SH-SY5Y (cell line): ENCODE measurements at regions not wholly inside any gene's neighbourhood (a gene's known extent, or its start where the extent isn't known, plus 50 kb on each side); places are given as distances from the start of the nearest gene placed in this dataset.

Experiments
- GATA2 ChIP-seq: IDR thresholded peaks from 2 replicates; pipeline ENCODE4 v1.6.1; 2011; ENCODE audit warnings: mild to moderate bottlenecking, low read depth, low read length
- GATA3 ChIP-seq: IDR thresholded peaks from 2 replicates; pipeline ENCODE4 v1.6.1; 2011; ENCODE audit warnings: low read depth, mild to moderate bottlenecking, low read length, moderate library complexity

DNA sequence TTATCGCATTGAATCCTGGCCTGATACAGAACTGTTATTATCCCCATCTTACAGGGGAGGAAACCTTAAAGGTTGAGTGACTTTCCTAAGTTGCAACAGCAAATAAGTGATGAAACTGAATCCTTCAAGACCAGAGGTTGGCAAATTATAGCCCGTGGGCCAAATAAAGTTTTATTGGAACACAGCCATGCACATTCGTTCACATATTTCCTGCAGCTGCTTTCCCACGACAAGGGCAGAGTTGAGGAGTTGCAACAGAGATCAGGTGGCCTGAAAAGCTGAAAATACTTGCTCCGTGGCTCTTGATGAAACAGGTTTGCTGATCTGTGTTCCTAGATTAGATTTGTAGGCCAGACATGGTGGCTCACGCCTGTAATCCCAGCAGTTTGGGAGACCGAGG is 126.7 kb downstream of the PHETA1 start:
- TF ChIP-seq GATA2 (no peak), GATA3 (no peak)
